Nephron (organoid): ENCODE measurements at regions not wholly inside any gene's neighbourhood (a gene's known extent, or its start where the extent isn't known, plus 50 kb on each side); places are given as distances from the start of the nearest gene placed in this dataset.
A peak's percentile ranks its signal among the peaks of the same experiment; 100 is the strongest.

Experiments
- H3K27ac Mint-ChIP-seq, 3 experiments: 2 replicates each; pipeline ENCODE4 v1.8.0; 2020; ENCODE audit warnings: mixed read lengths in 3 of 3, mild to moderate bottlenecking in 2 of 3, moderate library complexity in 1 of 3
- H3K27me3 Mint-ChIP-seq: 2 replicates; pipeline ENCODE4 v1.8.0; 2021; ENCODE audit warnings: low read depth, mild to moderate bottlenecking, moderate library complexity, mixed read lengths
- H3K36me3 Mint-ChIP-seq: 2 replicates; pipeline ENCODE4 v1.8.0; 2020; ENCODE audit warnings: low read depth, mixed read lengths
- H3K4me1 Mint-ChIP-seq: 2 replicates; pipeline ENCODE4 v1.8.0; 2020; ENCODE audit warnings: mixed read lengths
- H3K4me3 Mint-ChIP-seq, 3 experiments: 2 replicates each; pipeline ENCODE4 v1.8.0; 2020; ENCODE audit warnings: mild to moderate bottlenecking in 3 of 3, mixed read lengths in 3 of 3, moderate library complexity in 2 of 3
- H3K9me3 Mint-ChIP-seq: 2 replicates; pipeline ENCODE4 v1.8.0; 2020; ENCODE audit warnings: mixed read lengths
- CTCF ChIP-seq, 3 experiments: fragments of 200-600 bp; sonication (generic); IDR thresholded peaks; one replicate each; pipeline ENCODE4 v1.5.0; 2021; ENCODE audit warnings: antibody characterized with exemption in 3 of 3; ENCODE audit not compliant: unreplicated experiment in 3 of 3

- Mint-ChIP-seq H3K27ac (no peak overlapping the region), H3K9me3 (peaks cover 20% of the 10 kb centered on the region), H3K36me3 (no peaks in the 10 kb centered on the region), H3K4me1 (no peaks in the 10 kb centered on the region), H3K27me3 (no peaks in the 10 kb centered on the region), H3K4me3 (no peak overlapping the region)
- TF ChIP-seq CTCF (IDR thresholded peaks at IDR 0.05; ENCODE audit: unreplicated experiment in 3 of 3): no peak
Observed at GRCh38 chr12:126295652-126296051, 1230.4 kb downstream of the AACS start.

- Mint-ChIP-seq H3K4me3 (no peak overlapping the region), H3K4me1 (no peaks in the 10 kb centered on the region), H3K36me3 (no peaks in the 10 kb centered on the region), H3K9me3 (peaks cover 15% of the 10 kb centered on the region), H3K27ac (no peak overlapping the region), H3K27me3 (no peaks in the 10 kb centered on the region)
- TF ChIP-seq CTCF (IDR thresholded peaks at IDR 0.05; ENCODE audit: unreplicated experiment in 3 of 3): no peak
Observed at GRCh38 chr12:126309278-126309677, 1244.0 kb downstream of the AACS start.

GRCh38 chr12:126312457-126312856 is 1247.2 kb downstream of the AACS start:
- Mint-ChIP-seq H3K36me3 (no peaks in the 10 kb centered on the region), H3K4me1 (no peaks in the 10 kb centered on the region), H3K27me3 (no peaks in the 10 kb centered on the region), H3K27ac (no peak overlapping the region), H3K9me3 (no peaks in the 10 kb centered on the region), H3K4me3 (no peak overlapping the region)
- TF ChIP-seq CTCF (IDR thresholded peaks at IDR 0.05; ENCODE audit: unreplicated experiment in 3 of 3): no peak

GRCh38 chr12:126316411-126316810 is 1251.2 kb downstream of the AACS start:
- TF ChIP-seq CTCF (IDR thresholded peaks at IDR 0.05; ENCODE audit: unreplicated experiment in 3 of 3): no peak
- no peak overlapping the region for H3K4me3 Mint-ChIP-seq
- no peaks in the 10 kb centered on the region for H3K9me3 Mint-ChIP-seq

GRCh38 chr12:126337556-126338441 is 1272.6 kb downstream of the AACS start:
- Mint-ChIP-seq H3K27me3 (no peaks in the 10 kb centered on the region), H3K9me3 (peaks cover 8% of the 10 kb centered on the region), H3K27ac (peak overlapping the region in 1 of 3 experiments; percentile 0), H3K4me3 (no peak overlapping the region), H3K36me3 (no peaks in the 10 kb centered on the region), H3K4me1 (peaks cover 16% of the 10 kb centered on the region)
- no peak for TF ChIP-seq CTCF (IDR thresholded peaks at IDR 0.05; ENCODE audit: unreplicated experiment in 3 of 3)

More at GRCh38 chr12:126316411-126316810, 1251.2 kb downstream of the AACS start:
- H3K4me1 Mint-ChIP-seq: no peaks in the 10 kb centered on the region
- no peaks in the 10 kb centered on the region for H3K36me3 Mint-ChIP-seq
- H3K27ac Mint-ChIP-seq: no peak overlapping the region
- no peaks in the 10 kb centered on the region for H3K27me3 Mint-ChIP-seq

GRCh38 chr12:126342866-126343265 is 1277.6 kb downstream of the AACS start:
- H3K27ac Mint-ChIP-seq: no peak overlapping the region
- no peak overlapping the region for H3K4me3 Mint-ChIP-seq
- no peaks in the 10 kb centered on the region for H3K36me3 Mint-ChIP-seq
- no peak for TF ChIP-seq CTCF (IDR thresholded peaks at IDR 0.05; ENCODE audit: unreplicated experiment in 3 of 3)
- peaks cover 4% of the 10 kb centered on the region for H3K9me3 Mint-ChIP-seq
- peaks cover 6% of the 10 kb centered on the region for H3K4me1 Mint-ChIP-seq
- no peaks in the 10 kb centered on the region for H3K27me3 Mint-ChIP-seq
